ENCODE measurements at regions not wholly inside any gene's neighbourhood (a gene's known extent, or its start where the extent isn't known, plus 50 kb on each side); places are given as distances from the start of the nearest gene placed in this dataset.
"Not testable (repeated sequence)": the region's sequence is repeated elsewhere in the genome, so short reads cannot be mapped to it uniquely, and the experiment has no call there.

GRCh38 chr10:83545901-83546391, 593.4 kb upstream of the GHITM start:
- DNase-seq (ENCODE audit: low read depth, low spot score): no peak
- no peak overlapping the region for H3K4me3 ChIP-seq (ENCODE audit: low read depth, low read length)
- no peak overlapping the region for H3K27ac ChIP-seq (ENCODE audit: low read depth, low read length)

GRCh38 chr10:83551190-83551589, 588.1 kb upstream of the GHITM start:
- H3K27me3 ChIP-seq (ENCODE audit: control insufficient read depth, insufficient read depth, low read length); H3K27ac ChIP-seq (ENCODE audit: low read depth, low read length); H3K4me3 ChIP-seq (ENCODE audit: low read depth, low read length); H3K9me3 ChIP-seq (ENCODE audit: control insufficient read depth, insufficient read depth, low read length); POLR2A ChIA-PET; CTCF ChIA-PET; DNase-seq (ENCODE audit: low read depth, low spot score): not testable (repeated sequence)

More at GRCh38 chr10:83545901-83546391, 593.4 kb upstream of the GHITM start:
- POLR2A ChIA-PET: no interaction called here
- Histone ChIP-seq H3K9me3 (ENCODE audit: control insufficient read depth, insufficient read depth, low read length) (peaks cover 6% of the 10 kb centered on the region), H3K27me3 (ENCODE audit: control insufficient read depth, insufficient read depth, low read length) (no peaks in the 10 kb centered on the region)
- CTCF ChIA-PET: no interaction called here
- TF ChIP-seq CTCF (IDR thresholded peaks at IDR 0.05; ENCODE audit: low read depth, low read length): no peak

GRCh38 chr10:83553366-83553765, 585.9 kb upstream of the GHITM start:
- Histone ChIP-seq H3K27me3 (ENCODE audit: control insufficient read depth, insufficient read depth, low read length) (no peaks in the 10 kb centered on the region), H3K27ac (ENCODE audit: low read depth, low read length) (no peak overlapping the region), H3K4me3 (ENCODE audit: low read depth, low read length) (no peak overlapping the region), H3K9me3 (ENCODE audit: control insufficient read depth, insufficient read depth, low read length) (peaks cover 3% of the 10 kb centered on the region)
- no peak for DNase-seq (ENCODE audit: low read depth, low spot score)
- CTCF ChIA-PET: no interaction called here
- POLR2A ChIA-PET: no interaction called here
- TF ChIP-seq CTCF (IDR thresholded peaks at IDR 0.05; ENCODE audit: low read depth, low read length): no peak

- peaks cover 3% of the 10 kb centered on the region for H3K9me3 ChIP-seq (ENCODE audit: control insufficient read depth, insufficient read depth, low read length)
- CTCF ChIA-PET: interaction anchor here (0.5 kb wide), 1 partner anchor 937 kb away, joined by 3 read pairs; no protein-coding TSS in a partner anchor
- H3K27ac ChIP-seq (ENCODE audit: low read depth, low read length): no peak overlapping the region
- POLR2A ChIA-PET: no interaction called here
- DNase-seq (ENCODE audit: low read depth, low spot score): no peak
- no peak overlapping the region for H3K4me3 ChIP-seq (ENCODE audit: low read depth, low read length)
- no peak for TF ChIP-seq CTCF (IDR thresholded peaks at IDR 0.05; ENCODE audit: low read depth, low read length)
- H3K27me3 ChIP-seq (ENCODE audit: control insufficient read depth, insufficient read depth, low read length): no peaks in the 10 kb centered on the region
Measured at GRCh38 chr10:83555264-83555663, 584.0 kb upstream of the GHITM start.

- CTCF ChIA-PET: no interaction called here
- Histone ChIP-seq H3K27me3 (ENCODE audit: control insufficient read depth, insufficient read depth, low read length) (no peaks in the 10 kb centered on the region), H3K27ac (ENCODE audit: low read depth, low read length) (no peak overlapping the region), H3K9me3 (ENCODE audit: control insufficient read depth, insufficient read depth, low read length) (peaks cover 35% of the 10 kb centered on the region), H3K4me3 (ENCODE audit: low read depth, low read length) (no peak overlapping the region)
- POLR2A ChIA-PET: no interaction called here
- TF ChIP-seq CTCF (IDR thresholded peaks at IDR 0.05; ENCODE audit: low read depth, low read length): no peak
- DNase-seq (ENCODE audit: low read depth, low spot score): no peak
Measured at GRCh38 chr10:83562381-83562780, 576.9 kb upstream of the GHITM start.
